ENCODE measurements at regions not wholly inside any gene's neighbourhood (a gene's known extent, or its start where the extent isn't known, plus 50 kb on each side); places are given as distances from the start of the nearest gene placed in this dataset.

- CTCF ChIA-PET: interaction anchor here (0.6 kb wide), 1 partner anchor 95 kb away, joined by 3 read pairs; no protein-coding TSS in a partner anchor
- DNase-seq (ENCODE audit: low spot score): no peak
- H3K27ac ChIP-seq: no peak overlapping the region
- POLR2A ChIA-PET (ENCODE audit: low non-redundant PET): no interaction called here
- TF ChIP-seq CTCF (conservative IDR thresholded peaks at IDR 0.05; ENCODE audit: low read depth): no peak
Measured at GRCh38 chr6:170022827-170023619, 267.9 kb downstream of the DLL1 start.

GRCh38 chr6:170022291-170022722 lies 268.6 kb downstream of the DLL1 start:
- CTCF ChIA-PET: no interaction called here
- H3K27ac ChIP-seq: no peak overlapping the region
- DNase-seq (ENCODE audit: low spot score): no peak
- POLR2A ChIA-PET (ENCODE audit: low non-redundant PET): no interaction called here
- no peak for TF ChIP-seq CTCF (conservative IDR thresholded peaks at IDR 0.05; ENCODE audit: low read depth)

GRCh38 chr6:170021579-170021978 lies 269.3 kb downstream of the DLL1 start:
- CTCF ChIA-PET: no interaction called here
- TF ChIP-seq CTCF (conservative IDR thresholded peaks at IDR 0.05; ENCODE audit: low read depth): no peak
- POLR2A ChIA-PET (ENCODE audit: low non-redundant PET): no interaction called here
- DNase-seq (ENCODE audit: low spot score): no peak
- H3K27ac ChIP-seq: no peak overlapping the region

GRCh38 chr6:170019818-170020583 lies 268.6 kb downstream of the ERMARD start:
- CTCF ChIA-PET: no interaction called here
- TF ChIP-seq CTCF (conservative IDR thresholded peaks at IDR 0.05; ENCODE audit: low read depth): no peak
- POLR2A ChIA-PET (ENCODE audit: low non-redundant PET): no interaction called here
- no peak for DNase-seq (ENCODE audit: low spot score)
- H3K27ac ChIP-seq: peak overlapping the region; percentile 26

- POLR2A ChIA-PET (ENCODE audit: low non-redundant PET): no interaction called here
- no peak for TF ChIP-seq CTCF (conservative IDR thresholded peaks at IDR 0.05; ENCODE audit: low read depth)
- CTCF ChIA-PET: no interaction called here
- DNase-seq (ENCODE audit: low spot score): no peak
- H3K27ac ChIP-seq: peak overlapping the region; percentile 26
Measured at GRCh38 chr6:170018936-170019817, 267.8 kb downstream of the ERMARD start.

- POLR2A ChIA-PET (ENCODE audit: low non-redundant PET): no interaction called here
- H3K27ac ChIP-seq: no peak overlapping the region
- no peak for TF ChIP-seq CTCF (conservative IDR thresholded peaks at IDR 0.05; ENCODE audit: low read depth)
- DNase-seq (ENCODE audit: low spot score): no peak
- CTCF ChIA-PET: no interaction called here
Measured at GRCh38 chr6:170018422-170018935, 267.1 kb downstream of the ERMARD start.

All from RWPE1 (cell line).